Fibroblast of peridontal ligament (primary cell): ENCODE measurements at regions not wholly inside any gene's neighbourhood (a gene's known extent, or its start where the extent isn't known, plus 50 kb on each side); places are given as distances from the start of the nearest gene placed in this dataset.

ENCODE experiments used
- DNase-seq: peaks from one replicate; pipeline ENCODE4 v3.0.0-alpha.2; 2010; ENCODE audit errors: extremely low read depth

DNA sequence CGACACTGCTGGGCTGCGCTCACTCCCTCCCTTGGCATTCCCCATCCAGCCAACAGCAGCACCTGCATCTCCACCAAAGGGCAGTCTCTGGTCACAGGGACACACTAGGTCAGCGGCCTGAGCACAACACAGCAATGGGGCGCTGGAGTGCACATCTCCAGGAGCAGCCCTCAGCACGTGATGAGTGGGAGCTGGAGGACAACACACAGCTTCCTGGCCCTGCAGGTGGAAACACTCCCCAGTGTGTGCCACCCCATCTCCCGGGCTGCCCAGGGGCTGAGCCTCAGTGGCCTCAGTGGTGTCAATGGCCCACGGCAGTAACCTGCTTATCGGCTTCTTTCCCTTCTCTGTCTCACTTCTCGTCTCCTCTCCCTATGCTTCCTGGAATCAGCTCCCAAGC is 96.8 kb upstream of the VSTM2B start:
- DNase-seq: no peak

DNA sequence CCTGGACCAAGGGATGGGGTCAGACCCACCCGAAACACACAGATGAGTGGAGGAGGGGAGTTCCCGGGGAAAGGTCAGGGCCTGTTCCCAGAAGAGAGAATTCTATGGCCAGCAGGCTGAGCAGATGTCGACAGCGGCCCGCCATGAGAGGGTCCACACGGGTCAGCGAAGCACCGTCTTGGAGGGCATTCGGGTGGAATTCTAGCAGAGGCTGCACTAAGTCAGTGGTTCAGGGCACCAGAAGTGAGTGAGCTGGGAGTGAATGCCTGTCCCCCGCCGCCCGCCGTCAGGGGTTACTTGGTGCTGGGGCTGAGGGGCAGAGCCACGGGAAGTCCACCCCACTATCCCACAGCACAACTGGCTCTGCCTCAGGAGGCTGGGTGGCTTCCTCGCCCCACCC is 96.2 kb upstream of the VSTM2B start:
- DNase-seq: no peak

DNA sequence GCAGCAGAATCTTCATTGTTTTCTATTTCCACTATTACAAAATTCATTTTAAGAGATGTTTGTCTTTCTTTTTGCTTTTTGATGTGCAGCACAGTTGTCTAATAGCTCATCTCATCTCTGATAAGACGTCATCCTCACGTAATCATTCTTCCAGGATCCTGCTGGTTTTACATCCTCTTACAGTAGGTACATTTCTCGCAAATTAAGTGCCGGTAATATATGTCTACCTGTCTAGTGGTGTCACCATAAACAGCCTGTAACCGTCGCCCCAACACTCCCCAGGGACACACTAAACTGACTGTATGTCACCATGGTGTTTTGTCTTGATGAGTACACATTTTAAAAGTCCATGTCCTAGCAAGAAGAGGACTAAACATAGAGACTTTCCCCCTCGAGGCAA is 94.5 kb upstream of the VSTM2B start:
- DNase-seq: no peak

DNA sequence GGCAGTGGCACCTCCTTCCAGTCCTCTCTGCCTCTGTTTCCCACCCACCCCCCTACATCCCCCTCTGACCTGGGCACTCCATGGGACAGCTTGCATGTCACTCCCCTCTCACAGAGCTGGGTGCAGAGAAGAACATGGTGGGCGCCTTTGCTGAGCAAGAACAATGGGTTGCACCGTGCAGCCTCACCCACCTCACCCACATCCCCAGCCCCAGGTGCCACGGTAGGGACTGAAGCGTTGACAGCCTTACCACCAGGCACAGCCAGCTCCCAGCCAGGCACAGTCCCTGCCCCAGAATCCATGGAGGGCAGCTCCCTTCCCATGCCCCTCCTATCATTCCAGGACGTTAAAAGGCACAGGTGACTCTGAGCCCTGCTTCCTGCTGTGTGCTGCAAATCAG is 93.1 kb upstream of the VSTM2B start:
- no peak for DNase-seq

DNA sequence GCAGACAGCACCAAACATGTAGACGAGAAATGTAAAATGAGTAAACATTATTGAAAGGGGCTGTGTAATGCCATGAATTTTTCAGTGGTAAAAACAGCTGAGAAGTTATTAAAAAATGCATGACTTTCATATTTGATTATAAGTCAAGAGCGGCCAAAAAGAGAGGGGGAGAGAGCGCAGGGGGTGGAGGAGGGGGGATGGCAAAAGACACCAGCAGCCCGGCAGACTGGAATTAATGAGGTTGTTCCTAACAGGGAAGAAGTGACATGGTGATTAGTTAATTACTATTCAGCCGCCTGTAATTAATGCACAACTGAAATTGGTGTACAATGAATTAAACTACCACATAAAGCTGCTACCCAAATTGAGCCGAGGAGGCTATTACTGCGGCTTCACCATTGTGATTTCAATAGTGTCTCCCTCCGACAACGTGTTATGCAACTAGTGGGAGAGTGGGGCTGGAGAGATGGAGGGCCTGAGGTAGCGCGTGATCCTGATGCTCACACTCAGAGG is 89.1 kb upstream of the VSTM2B start:
- no peak for DNase-seq

DNA sequence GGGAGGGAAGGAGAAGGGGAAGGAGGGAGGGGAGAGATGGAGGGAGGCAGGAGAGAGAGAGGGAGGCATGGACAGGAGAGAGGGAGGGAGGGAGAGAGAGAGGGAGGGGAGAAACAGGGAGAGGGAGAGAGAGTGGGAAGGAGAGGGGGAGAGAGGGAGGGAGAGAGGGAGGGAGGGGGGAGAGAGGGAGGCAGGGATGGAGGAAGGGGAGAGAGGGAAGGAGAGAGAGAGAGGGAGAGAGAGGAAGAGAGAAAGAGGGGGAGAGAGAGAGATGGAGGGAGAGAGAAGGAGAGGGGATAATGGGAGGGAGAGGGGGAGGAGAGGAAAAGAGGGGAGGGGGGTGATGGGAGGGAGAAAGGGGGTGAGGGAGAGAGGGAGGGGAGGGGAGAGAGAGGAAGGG is 86.8 kb upstream of the VSTM2B start:
- no peak for DNase-seq

DNA sequence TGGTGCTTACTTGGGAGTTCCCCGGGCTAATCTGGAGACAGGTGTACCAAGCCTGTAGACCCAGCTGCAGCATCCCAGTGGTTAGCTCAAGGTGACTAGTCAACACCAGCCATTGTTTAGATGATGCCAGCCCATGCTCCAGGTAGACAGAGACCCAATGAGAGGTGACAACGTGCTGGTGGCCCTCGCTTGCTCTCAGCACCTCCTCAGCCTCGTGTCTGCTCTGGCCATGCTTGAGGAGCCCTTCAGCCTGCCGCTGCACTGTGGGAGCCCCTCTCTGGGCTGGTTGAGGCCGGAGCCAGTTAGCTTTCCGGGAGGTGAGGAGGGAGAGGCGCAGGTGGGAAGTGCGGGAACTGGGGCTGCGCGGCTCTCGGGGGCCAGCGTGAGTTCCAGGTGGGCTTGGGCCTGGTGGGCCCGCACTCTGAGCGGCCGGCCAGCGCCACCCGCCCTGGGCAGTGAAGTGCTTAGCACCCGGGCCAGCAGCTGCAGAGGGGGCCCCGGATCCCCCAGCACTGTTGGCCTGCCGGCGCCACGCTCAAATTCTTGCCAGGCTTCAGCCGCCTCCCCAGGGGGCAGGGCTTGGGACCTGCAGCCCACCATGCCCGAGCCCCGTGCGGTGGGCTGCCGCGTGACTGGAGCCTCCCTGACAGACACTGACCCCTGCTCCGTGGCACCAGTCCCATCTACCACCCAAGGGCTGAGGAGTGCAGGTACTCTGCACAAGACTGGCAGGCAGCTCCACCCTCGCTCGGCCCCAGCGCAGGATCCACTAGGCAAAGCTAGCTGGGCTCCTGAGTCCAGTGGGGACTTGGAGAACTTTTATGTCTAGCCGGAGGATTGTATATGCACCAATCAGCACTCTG is 85.9 kb upstream of the VSTM2B start:
- DNase-seq: no peak

DNA sequence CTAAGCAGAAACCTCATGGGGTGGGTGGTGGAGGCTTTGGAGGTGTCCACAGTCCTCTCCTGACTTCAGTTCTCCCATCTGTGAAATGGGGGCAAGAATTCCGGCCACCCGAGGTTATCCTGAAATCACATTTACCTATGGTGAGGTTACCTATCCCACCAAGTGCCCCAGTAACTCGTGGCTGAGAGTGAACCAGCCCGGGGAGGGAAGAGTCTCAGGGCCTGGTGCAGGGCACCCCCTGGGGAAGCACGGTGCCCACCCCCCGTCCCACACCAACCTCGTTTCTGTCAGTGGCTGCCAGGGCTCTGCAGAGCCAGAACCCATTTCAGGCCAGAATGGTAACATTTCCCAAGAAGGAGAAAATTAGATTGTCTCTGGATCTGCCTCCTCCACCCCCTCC is 83.7 kb upstream of the VSTM2B start:
- no peak for DNase-seq

DNA sequence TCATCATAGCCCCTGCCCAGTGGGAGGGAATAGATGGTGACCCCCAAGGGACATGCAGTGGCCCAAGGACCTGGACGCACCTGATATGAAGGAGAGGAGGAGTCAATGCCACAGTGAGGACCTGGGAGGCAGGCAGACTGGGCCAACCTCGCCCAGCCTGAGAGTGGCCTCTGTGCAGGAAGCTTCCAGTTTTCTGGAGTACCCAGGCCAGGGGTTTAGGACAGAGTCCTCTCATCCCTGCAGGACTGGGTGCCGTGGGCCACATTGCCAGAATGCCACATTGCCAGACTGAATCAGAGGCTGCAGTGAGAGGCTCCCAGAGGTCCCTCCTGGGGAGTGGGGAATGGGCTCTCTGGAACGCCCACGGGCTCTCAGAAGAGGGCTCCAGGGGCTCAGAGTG is 82.9 kb upstream of the VSTM2B start:
- no peak for DNase-seq

DNA sequence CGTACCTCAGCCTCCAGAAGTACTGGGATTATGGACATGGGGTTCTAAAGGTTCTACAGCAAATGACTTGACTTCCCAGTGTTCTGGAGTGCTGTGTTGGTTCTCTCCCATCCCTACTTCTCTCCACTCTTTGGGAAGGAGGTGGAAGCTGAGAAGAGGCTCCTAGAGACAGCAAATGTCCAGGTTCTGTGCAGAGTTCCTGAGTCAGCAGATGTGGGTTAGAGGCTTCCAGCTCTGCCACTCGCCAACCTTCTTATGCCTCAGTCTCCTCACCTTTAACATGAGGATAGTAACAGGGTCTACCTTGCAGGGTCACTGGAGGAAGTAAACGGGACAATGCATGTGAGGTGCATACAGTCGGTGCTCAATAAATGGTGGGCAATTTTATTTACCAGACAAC is 80.5 kb upstream of the VSTM2B start:
- no peak for DNase-seq

DNA sequence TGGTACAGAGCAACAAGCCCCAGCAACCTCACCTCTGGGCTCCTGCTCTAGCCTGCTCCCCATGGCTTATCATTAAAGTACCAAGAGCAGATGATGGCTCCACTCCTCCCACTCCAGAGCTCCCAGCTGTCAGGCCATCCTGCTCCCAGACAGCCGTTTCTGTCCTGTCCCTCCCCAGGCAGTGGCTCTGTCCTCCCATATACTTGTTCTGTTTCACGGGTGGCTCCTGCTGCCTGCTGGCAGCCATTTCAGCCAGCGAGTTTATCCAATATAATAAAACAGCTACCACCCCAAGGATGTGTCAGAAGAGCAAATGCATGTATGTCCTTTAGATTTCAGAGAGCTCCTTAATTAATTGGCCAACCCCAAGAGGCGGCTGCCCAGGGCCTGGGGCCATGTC is 79.4 kb upstream of the VSTM2B start:
- no peak for DNase-seq

DNA sequence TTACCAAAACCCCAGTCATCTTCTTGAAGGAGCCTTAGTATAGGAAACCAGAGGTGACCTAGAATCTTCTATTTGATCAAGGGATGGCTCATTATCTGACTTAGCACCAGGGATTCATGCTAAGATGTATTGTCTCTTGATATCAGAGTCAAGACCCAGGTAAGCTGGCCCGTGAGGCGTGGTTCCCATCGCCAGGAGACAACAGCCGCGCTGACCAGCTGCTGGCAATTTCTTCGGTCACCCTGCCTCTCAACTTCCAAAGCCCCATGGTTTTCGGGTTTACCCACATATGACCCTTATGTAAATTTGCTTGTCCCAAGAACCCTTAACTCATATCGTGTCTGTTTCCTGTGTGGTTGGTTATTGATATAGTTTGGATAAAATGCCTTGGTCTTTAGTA is 77.7 kb upstream of the VSTM2B start:
- no peak for DNase-seq

DNA sequence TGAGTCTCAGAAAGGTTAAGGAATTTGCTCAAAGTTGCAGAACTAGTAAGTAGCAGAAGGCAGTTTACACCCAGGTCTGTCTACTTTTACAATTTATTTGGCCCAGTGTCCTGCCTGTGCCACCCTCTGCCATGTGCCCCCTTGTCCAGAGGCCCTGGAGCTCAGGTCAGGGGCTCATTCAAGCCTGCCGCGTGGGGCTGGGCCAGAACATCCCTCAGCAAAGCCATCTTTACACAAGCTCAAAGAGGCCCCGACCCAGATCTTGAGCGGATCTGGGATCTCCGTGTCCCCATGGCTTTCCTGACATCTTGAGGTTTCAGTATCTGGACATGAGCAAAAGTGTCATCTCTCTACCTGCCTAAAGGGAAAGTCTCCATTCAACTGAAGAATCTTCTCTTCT is 76.4 kb upstream of the VSTM2B start:
- DNase-seq: no peak

DNA sequence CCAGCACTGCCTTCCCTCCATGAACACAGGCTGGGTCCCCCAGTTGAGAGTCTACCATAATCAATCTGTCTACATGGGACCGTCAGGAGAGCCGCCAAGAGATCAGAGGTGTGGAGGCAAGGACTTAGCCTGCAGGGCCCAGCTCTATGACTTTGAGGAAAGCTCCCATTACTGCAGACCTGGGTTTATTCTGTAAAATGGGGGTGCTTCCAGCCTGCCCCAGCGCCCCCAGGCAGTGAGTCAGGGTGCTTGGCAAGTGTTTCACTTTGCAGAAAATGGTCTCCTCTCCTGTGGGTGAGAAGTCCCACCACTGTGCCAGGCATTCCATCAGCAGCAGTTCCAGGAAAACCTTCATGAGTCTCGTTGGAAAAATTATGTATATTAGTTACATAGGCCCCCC is 75.5 kb upstream of the VSTM2B start:
- DNase-seq: no peak

DNA sequence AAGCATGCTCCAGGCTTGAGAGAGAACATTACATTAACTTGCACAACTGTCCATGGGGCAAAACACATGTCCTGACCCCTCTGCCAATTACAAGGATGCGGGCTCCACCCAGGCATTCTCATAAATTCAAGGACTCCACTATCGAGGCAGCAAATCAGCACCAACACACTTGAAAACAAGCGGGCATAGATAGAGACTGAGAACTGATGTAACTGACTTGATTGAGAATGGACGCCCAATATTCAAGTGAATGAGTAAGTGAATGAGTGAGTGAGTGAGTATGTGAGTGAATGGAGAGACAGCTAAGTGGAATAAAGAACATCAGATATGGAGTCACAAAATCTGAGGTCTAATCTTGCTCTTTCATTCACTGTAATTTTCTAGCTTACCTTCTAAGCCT is 75.0 kb upstream of the VSTM2B start:
- no peak for DNase-seq

DNA sequence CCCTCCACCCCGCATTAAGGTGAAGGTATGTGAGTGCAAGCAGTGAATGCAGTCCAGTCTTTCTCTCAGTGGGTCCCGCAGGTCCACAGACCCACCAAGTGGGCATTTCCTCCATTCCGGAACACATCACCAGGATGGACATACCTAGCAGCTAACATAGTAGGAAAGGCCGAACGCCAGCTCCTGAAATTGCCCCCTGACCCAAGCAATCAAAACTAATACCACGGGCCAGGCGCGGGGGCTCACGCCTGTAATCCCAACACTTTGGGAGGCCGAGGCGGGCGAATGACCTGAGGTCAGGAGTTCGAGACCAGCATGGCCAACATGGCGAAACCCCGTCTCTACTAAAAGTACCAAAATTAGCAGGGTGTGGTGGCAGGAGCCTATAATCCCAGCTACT is 71.7 kb upstream of the VSTM2B start:
- DNase-seq: no peak

DNA sequence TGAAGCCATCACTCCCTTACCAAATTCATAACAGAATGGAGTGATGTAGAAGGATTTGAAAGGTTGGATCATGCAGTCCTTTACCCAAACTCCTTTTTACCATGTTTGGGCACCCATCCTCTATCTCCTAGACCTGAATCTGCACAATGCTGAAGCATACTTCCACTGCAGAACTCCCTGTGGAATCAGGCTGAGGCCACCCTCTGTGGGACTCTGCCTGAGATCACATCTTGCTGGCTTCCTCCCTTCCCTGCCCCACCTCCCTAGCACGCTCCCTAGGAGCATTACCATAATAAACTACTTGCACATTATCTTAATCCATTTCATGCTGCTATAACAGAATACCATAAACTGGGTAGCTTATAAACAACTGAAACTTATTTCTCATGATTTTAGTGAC is 68.4 kb upstream of the VSTM2B start:
- no peak for DNase-seq

DNA sequence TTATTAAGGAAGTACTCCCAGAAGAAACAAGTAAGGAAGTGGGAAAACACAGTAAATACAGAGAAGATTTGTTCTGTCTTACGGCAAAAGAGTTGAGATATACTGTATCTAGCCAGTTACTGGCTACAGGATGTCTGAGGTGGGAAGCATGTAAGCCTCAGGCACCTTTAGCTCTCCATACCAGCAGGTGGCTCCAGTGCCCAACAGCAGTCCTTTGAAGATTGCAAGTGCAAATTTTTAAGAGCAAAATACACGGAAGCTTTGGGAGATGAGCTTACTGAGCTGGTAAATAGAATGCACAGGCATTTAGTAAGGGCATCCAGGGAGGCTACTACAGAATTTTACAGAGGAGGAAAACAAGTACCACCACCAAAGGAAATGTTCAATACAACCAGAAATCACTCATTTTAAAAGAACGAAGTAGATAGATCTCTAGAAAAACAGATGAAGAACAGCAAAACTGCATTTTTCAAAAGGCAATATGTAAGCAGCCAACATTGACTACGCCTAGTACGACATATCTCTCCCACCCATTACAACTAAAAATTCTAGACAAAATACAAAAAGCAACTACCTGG is 57.9 kb upstream of the VSTM2B start:
- DNase-seq: no peak

DNA sequence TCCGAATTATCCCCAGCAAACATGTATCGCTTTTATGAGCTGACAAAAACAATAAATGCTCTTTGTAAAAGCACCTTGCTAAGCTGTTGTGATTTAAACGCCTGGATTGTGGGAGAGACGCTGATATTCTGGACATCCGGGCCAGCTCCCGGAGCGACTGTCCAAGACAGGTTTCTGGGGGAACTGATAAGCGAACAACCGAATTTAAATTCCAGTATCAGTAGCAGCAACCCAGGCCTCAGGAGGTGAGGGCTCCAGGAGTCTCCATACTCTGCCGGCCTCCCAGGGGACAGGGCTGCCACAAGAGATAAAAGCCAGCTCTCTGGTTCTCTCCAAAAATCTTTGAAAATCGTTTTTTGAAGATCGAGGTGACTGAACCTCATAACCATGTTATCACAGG is 50.3 kb upstream of the VSTM2B start:
- no peak for DNase-seq
